ENCODE measurements at regions not wholly inside any gene's neighbourhood (a gene's known extent, or its start where the extent isn't known, plus 50 kb on each side); places are given as distances from the start of the nearest gene placed in this dataset.
"Not testable (repeated sequence)": the region's sequence is repeated elsewhere in the genome, so short reads cannot be mapped to it uniquely, and the experiment has no call there.

DNA sequence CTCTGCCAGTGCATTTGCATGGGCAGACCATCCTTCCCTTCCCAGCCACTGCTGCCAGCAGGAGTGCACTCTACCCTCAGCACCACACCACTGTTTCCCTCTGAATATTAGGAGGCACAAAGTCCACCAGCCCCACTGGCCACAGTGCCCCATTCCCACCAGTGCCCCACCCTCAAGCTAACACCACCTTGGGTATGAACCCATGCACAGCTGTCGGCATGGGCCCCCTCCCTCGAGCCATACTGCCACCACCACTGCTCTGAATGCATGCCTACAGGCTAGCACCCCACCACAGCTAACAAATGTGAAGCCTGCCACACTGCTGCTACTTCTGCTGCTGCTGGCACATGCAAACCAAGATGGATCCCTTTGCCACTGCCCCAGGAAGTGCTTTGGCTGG is 810.4 kb downstream of the TRAM1L1 start:
- DNase-seq = no peak

DNA sequence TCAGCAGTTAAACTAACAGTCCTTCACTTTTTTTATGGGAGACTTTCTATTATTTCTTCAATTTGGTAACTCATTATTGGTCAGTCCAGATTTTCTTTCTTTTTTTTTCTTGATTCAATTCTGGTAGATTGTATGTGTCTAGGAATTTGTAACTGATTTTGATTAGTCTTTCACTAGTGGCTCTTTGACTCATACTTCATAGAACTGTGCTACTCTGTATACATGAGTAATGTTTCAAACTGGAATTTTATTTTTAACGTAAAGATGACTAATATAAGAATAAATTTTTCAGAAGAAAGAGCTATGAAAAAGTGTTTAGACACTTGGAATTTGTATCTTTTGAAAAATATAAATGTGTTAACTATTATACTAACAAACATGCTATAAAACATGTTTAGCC is 813.0 kb downstream of the TRAM1L1 start:
- no peak for DNase-seq

DNA sequence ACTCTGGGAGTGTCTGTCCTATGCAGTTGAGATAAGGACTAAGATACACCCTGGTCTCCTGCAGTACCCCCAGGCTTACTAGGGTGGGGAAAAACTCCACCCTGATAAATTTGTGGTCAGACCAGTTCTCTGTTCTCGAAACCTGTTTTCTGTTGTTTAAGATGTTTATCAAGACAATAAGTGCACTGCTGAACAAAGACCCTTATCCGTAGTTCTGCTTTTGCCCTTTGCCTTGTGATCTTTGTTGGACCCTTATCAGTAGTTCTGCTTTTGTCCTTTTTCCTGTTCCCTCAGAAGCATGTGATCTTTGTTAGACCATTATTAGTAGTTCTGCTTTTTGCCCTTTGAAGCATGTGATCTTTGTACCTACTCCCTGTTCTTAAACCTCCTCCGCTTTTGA is 824.4 kb downstream of the TRAM1L1 start:
- DNase-seq = not testable (repeated sequence)

DNA sequence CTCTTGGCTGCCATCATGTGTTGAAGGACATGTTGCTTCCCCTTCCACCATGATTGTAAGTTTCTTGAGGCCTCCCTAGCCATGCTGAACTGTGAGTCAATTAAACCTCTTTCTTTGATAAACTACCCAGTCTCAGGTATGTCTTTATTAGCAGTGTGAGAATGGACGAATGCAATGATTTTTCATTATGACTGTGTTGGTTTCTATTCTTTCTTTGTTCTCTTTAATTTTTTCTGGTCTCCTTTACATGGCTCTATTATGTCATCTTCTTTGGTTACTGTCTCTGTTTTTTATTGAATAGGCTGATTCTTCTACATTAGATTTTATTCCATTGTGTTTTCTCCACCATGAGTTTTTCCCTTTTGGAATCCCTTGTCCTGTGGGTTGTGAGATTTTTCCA is 840.6 kb downstream of the TRAM1L1 start:
- no peak for DNase-seq

DNA sequence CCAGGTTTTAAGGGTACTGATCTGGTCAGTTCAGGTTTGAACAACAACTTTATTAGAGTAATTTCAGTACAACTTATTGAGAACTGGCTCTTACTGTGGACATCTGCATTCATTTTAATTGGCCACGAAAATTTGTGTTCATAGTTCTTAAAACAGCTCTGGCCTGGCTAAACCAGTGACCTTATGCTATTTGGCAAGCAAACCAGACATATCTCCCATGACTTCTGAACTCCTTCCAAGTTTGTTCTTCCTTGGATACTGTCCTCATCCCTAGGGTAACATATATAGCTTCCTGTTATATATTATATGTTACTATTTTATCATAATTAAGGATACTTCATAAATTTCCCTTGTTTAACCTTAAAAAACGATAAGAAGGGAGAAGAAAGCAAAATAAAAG is 841.9 kb downstream of the TRAM1L1 start:
- no peak for DNase-seq

DNA sequence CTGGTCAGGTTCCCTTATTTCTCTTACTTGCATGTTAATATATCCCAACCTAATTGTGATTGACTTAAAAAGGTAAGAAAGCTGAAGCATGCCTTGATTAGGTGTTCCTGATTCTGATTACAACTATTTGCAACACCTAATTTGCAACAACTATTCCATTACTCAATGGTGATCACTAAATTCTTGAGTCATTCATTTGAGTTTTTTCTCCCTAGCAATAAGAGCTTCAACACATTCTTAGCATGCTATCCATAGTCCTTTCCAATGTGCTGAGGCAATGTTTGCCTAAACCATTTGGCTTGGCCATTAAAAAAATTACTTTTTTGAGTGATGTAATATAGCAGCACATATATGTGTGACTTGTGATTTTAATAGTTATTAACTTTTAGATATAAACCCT is 851.4 kb downstream of the TRAM1L1 start:
- DNase-seq = no peak

DNA sequence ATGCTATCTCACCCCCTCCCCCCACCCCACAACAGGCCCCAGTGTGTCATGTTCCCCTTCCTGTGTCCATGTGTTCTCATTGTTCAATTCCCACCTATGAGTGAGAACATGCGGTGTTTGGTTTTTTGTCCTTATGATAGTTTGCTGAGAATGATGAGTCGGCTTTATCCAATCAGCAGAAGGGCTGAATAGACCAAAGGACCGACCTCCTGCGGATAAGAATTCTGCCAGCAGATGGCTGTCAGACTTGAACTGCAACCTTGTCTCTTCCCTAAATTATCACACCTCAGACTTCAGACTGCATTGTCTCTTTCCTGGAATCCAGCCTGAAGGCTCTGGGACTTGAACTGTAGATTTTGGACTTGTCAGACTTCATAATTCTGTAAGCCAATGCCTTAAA is 853.4 kb downstream of the TRAM1L1 start:
- DNase-seq = not testable (repeated sequence)

DNA sequence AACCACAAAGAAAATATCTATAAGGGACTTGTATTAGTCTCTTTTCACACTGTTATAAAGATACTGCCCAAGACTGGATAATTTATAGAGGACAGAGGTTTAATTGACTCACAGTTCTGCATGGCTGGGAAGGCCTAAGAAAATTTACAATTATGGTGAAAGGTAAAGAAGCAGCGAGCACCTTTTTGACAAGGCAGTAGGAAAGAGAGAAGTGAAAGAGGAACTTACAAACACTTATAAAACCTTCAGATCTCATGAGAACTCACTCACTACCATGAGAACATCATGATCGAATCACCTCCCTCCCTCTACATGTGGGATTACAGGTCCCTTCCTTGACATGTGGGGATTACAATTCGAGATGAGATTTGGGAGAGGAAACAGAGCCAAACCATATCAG is 856.0 kb downstream of the TRAM1L1 start:
- no peak for DNase-seq

DNA sequence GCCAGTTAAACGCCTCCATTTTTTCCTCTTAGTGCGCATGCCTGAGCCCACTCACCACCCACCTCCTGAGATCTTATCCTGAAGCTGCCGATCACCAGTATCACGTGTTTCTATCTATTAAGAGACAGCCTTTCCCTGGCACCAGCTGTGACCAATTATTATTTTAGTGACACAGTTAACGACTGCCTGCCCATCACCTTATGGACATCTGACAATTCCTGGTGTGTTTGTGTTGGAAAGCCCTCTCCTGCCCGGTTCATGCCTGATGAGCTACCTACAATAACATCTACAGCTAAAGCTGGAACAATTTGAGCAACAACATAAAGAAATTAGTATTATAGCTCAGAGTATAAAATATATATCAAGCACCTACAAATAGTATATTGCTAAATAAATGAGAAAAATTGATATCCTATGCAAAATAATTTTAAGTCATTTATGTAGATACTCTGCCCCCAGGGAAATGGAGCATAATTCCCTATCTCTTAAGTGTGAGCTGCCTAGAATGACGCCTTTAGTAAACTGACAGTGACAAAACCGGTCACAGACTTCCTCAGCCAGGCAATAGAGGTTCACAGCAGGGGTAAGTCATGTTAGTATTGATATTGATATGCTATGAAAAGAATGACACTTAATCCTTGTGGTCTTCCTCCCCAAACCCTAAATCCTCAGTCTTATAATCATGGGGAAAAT is 862.2 kb downstream of the TRAM1L1 start:
- DNase-seq = no peak

DNA sequence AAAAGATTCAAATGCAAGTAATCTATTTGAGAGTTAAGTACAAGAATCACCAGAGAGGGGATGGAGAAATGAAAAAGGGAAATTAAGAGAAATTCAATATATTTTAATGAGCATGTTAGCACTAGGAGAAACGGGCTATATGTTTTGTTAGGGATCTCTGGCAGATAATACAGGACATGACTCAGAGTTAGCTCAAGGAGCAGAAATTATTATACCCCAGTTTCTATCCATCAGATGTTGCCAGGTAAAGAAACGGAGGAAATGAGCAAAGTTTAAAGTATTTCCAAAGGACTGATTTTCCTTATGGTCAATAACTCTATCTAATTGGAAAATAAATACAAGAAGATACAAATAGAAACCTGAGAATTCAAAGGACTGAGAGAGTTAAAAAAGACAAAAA is 867.6 kb downstream of the TRAM1L1 start:
- no peak for DNase-seq

DNA sequence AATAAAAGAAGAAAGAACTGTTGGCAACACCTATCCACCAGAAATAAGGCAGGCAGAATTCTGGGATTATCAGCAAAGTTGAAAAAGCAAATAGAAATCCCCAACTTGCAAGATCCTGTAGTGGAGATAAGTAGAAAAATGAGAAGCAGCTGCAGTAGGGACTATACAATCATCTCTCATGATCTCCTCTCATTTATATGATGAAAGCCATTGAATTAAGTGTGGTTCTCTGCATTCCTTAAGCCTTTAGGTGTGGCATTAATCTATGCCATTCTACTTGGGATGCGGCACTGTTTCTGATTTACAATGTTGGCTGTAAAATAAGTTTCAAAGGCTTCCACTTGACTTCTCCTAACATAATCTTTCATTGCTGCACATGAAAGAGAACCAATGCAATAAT is 869.8 kb downstream of the TRAM1L1 start:
- no peak for DNase-seq

DNA sequence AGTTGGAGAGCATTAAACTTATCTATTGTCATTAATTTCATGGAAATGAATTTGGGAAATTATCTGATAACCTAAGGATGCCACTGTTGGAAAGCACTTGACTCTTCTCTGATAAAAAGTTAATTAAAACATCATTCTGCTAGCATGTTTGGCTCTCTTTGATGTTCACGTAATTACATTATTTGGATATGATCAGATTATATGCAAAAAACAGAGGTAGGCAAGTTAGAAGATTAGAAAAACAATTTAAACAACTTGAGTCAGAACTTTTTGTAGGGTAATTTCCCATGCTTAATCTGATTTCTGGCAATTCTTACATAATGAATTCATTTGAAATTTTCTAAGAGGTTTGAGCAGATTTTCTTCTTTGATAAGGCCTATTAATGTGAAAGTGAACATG is 882.9 kb downstream of the TRAM1L1 start:
- no peak for DNase-seq

DNA sequence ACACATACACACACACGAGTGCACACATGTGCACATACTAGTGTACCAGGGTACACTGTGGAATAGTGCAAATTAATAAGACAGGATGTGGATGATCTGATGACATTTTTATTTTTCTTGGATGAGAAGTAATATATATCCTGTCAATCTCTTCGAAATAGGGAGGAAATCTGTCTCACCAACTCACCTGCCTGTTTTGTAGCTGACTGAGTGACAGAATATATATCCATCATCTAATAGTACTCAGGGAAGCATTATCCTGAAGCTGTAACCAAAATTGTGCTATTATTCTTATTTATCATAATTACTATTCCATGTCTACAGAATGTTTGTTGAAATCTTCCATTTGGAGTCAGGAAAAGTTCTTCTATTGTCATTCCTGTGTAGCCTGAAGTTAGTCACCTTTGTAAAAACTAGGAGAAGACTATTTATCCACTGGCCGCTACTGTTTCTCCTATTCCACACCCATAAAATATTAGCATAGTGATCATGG is 888.0 kb downstream of the TRAM1L1 start:
- no peak for DNase-seq

DNA sequence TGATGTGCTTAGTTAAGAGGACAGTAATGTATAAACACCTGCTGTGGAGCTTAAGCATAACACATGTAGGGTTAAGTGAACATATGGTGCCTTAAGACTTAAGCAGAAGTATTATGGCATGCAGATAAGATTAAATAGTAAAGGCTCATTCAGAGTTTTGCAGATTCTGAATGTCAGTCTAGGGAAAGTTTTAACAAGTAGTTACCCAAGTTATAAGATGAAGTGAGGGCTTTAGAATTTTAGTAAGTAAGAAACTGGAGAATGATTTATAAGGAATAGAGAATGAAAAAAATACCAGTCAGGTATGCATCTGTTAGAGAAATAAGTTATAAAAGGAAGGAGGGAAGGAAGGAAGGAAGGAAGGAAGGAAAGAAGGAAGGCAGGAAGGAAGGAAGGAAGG is 902.1 kb downstream of the TRAM1L1 start:
- DNase-seq = no peak

DNA sequence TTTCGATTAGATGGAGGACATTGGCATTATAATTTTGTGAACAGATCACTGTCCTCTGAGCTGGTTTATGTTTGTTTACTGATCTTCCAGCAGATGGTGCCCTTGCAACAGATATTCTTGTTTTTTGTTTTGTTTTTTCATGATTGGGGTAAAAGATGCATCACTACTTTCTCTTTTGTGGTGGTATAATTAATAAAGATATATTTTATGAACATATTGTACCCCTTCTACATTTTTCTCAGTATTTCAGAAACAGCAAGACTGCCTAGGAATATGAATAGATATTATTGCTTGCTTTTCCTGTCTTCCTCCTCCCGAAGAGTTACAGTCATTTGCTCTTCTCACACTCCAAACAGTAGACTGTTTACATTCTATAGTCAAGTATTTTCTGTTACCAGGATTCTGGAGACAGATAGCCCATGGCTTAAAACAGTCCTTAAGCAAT is 905.2 kb downstream of the TRAM1L1 start:
- DNase-seq = peak in 1 of 2 experiments; percentile 22

DNA sequence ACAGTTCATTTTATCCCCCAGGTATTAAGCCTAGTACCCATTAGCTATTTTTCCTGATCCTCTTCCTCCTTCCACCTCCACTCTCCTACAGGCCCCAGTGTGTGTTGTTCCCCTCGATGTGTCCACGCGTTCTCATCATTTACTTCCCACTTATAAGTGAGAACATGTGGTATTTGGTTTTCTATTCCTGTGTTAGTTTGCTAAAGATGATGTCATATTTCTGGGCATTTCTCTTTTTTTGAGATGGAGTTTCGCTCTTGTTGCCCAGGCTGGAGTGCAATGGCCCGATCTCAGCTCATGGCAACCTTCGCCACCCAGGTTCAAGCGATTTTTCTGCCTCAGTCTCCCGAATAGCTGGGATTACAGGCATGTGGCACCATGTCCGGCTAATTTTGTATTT is 934.0 kb downstream of the TRAM1L1 start:
- DNase-seq = not testable (repeated sequence)

DNA sequence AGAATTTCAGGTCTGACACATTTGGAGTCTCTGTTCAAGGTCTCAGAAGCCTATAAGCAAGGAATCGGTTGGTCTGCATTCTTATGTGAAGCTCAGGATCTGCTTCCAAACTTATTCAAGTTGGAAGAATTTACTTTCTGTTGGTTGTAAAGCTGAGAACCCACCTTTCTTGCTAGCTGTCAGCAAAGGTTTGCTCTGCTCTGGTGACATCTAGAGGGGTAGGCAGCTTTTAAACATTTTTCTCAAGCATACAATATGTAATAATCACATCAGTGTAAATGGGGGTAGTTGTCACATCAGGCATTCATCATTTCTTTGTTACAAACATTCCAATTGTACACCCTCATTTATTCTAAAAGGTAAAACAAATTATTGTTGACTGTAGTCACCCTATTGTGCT is 935.2 kb downstream of the TRAM1L1 start:
- no peak for DNase-seq

DNA sequence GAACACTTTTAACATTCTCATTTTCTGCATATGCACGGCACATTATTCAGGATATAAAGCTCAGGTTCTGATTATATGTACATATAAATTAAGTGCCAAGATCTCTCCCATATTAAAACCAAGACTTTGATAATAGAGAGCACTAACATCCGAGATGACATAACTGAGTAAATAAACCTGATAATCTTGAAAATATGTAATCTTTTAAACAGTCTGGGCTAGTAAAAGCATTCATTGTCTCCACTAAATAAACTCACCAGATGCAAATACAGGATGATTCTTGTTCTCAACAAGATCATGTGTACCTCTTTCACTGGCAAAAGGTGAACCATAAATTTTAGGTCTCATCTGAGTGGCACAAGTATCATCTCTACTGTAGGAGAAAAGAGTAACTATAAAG is 942.2 kb downstream of the TRAM1L1 start:
- no peak for DNase-seq

DNA sequence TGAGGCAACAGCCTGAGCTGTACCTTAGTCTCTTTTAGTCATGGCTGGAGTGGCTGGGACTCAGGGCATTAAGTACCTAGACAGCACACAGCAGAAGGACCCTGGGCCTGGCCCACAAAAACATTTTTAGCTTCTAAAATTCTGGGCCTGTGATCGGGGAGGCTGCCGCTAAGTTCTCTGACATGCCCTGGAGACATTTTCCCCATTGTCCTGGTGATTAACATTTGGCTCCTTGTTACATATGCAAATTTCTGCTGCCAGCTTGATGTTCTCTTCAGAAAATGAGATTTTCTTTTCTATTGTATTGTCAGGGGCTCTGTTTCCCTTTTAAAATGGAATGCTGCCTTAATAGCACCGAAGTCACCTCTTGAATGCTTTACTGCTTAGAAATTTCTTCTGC is 952.4 kb downstream of the TRAM1L1 start:
- DNase-seq = no peak

DNA sequence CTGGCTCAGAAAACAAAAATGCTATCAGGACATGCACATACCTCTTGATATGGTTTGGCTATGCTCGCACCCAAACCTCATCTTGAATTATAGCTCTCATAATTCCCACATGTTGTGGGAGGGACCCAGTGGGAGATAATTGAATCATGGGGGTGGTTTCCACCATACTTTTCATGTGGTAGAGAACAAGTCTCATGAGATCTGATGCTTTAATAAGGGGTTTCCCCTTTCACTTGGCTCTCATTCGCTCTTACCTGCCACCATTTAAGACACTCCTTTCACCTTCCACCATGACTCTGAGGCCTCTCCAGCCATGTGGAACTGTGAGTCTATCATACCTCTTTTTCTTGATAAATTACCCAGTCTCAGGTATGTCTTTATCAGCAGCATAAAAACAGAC is 958.6 kb downstream of the TRAM1L1 start:
- no peak for DNase-seq

DNA sequence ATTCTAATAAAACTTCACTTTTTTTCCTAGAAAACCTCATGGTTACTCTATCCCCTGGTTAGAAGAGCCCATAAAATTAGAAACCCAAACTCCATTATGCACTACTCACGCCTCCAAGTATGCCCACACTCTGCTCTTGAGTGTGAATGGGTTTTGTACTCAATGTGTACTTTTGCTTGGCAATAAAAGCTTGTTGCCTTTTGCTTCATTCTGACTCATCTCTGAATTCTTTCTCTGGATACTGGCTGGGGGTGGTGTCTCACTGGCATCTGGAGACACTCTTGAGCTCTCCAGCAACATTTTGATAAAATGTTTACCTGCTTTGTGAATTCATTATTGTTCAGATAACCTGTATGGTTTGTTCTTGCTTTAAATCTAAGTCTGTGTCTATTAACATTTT is 963.3 kb downstream of the TRAM1L1 start:
- no peak for DNase-seq

DNA sequence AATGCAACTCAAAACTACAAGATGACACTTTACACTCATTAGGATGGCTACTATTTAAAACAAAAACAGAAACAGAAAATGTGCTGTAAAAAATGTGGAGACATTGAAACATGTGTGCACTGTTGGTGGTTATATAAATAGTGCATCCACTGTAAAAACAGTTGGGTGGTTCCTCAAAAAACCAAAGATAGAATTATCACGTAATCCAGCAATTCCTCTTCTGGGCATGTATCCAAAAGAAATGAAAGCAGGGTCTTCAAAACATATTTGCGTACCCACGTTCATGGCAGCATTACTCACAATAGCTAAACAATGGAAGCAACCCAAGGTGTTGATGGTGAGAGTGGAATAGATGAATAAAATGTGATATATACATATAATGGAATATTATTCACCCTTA is 967.2 kb downstream of the TRAM1L1 start:
- DNase-seq = no peak

DNA sequence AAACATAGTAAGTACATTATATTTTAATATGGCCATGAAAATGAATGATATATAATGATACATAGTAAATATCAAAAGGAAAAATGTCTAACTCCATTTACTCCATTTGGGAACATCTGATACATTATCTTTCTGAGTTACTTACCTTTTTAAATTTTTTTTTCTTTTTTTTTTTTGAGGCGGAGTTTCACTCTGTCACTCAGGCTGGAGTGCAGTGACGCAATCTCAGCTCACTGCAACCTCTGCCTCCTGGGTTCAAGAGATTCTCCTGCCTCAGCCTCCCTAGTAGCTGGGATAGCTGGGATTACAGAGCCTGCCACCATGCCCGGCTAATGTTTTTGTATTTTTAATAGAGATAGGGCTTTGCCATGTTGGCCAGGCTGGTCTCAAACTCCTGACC is 972.5 kb downstream of the TRAM1L1 start:
- not testable (repeated sequence) for DNase-seq

DNA sequence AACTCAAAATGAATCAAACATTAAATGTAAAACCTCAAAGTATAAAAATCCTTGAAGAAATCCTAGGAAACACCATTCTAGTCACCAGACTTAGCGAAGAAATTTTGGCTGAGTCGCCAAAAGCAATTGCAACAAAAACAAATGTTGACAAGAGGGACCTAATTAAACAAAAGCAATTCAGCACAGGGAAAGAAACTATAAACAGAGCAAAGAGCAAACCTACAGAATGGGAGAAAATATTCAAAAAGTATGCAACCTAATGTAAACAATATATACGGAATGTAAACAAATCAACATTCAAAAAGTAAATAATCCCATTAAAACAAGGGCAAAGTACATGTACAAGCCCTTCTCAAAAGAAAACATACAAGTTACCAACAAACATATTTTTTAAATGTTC is 974.7 kb downstream of the TRAM1L1 start:
- DNase-seq = no peak

DNA sequence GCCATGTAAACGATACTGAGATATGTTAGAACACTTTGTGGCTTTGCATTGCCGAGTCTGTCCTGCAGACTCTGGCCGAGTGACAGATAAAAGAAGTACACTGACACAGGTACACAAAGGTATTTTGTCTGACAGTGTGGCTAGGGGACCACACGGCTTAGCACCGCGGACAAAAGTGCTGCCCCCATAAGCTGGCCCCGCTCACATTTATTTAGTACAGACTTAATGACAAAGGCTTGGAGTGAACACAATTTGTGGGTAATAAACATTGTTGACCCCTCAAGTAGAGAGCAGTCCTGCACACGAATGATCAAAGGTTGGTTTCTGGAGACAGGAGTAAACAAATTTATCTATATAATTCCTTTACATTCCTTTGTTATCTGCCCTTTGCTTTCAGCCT is 976.8 kb downstream of the TRAM1L1 start:
- no peak for DNase-seq

All from AML-193 (cell line).